H1 (cell line): ENCODE measurements at regions not wholly inside any gene's neighbourhood (a gene's known extent, or its start where the extent isn't known, plus 50 kb on each side); places are given as distances from the start of the nearest gene placed in this dataset.

Experiments
- CEBPB ChIP-seq: IDR thresholded peaks from 2 replicates; pipeline ENCODE4 v1.6.1; 2012; ENCODE audit warnings: low read depth, low read length
- KDM1A ChIP-seq: fragments of 200-600, 300-600 bp; sonication (generic); IDR thresholded peaks from 2 replicates; pipeline ENCODE4 v1.7.1; 2016; ENCODE audit warnings: mild to moderate bottlenecking, low read length, borderline replicate concordance
- PHF8 ChIP-seq: fragments of 200-600 bp; sonication (generic); conservative IDR thresholded peaks from 2 replicates; pipeline ENCODE4 v1.7.1; 2012; ENCODE audit warnings: low read depth, mild to moderate bottlenecking, inconsistent platforms, low read length, moderate library complexity

DNA sequence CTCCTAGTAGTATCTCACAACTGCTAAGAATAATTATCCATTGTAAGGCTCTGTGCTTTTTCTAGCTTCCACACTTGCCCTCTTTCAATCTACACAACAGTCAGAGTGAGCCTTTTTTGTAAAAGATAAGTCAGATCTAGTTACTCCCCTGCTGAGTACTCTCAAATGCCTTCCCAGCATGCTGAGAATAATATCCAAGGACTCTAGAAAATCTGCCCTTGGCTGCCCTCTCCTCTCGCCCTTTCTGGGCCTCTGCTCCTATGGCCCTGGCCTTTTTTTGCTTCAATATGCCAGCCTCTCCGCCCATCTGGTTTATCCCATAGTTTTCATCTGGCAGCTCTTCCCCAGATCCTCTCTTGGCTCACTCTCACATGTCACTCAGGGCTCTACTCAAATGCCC, 455.9 kb upstream of the UBE2E3 start (continued):
- no peak for TF ChIP-seq KDM1A
- no peak for TF ChIP-seq CEBPB
- no peak for TF ChIP-seq PHF8
- TF ChIP-seq, all 59 proteins: peak for 0
